Keratinocyte (primary cell): ENCODE measurements at regions not wholly inside any gene's neighbourhood (a gene's known extent, or its start where the extent isn't known, plus 50 kb on each side); places are given as distances from the start of the nearest gene placed in this dataset.

ENCODE experiments used
- DNase-seq: peaks from one replicate; pipeline ENCODE4 v3.0.0-alpha.2; 2011; ENCODE audit warnings: low read depth, missing footprints, low spot score
- FAIRE-seq: peaks from 2 replicates; lab custom pipeline; 2011; peaks lifted over from hg19 to GRCh38; lab: Jason Lieb, UNC
- H2AFZ ChIP-seq: 2 replicates; pipeline ENCODE4 v1.6.0; 2012; ENCODE audit warnings: low read length, control low read depth, inconsistent platforms; ENCODE audit not compliant: control insufficient read depth
- H3K27ac ChIP-seq: 2 replicates; pipeline ENCODE4 v1.5.1; 2011; ENCODE audit warnings: low read length; ENCODE audit not compliant: control insufficient read depth, insufficient read depth
- H3K27me3 ChIP-seq: 3 replicates; pipeline ENCODE4 v1.6.0; 2011; ENCODE audit warnings: low read length; ENCODE audit not compliant: control insufficient read depth, insufficient read depth; ENCODE audit errors: extremely low read depth
- H3K36me3 ChIP-seq, 2 experiments: 2 replicates in 1 of 2; 3 replicates in 1 of 2; pipeline ENCODE4 v1.5.1; 2011; ENCODE audit warnings: low read length in 2 of 2, mild to moderate bottlenecking in 1 of 2; ENCODE audit not compliant: control insufficient read depth in 2 of 2, insufficient read depth in 2 of 2; ENCODE audit errors: extremely low read depth in 1 of 2
- H3K4me1 ChIP-seq: 3 replicates; pipeline ENCODE4 v1.5.1; 2011; ENCODE audit warnings: low read length; ENCODE audit not compliant: control insufficient read depth, insufficient read depth; ENCODE audit errors: extremely low read depth
- H3K4me2 ChIP-seq: 3 replicates; pipeline ENCODE4 v1.6.0; 2011; ENCODE audit warnings: low read depth, low read length; ENCODE audit not compliant: control insufficient read depth, insufficient read depth; ENCODE audit errors: extremely low read depth
- H3K4me3 ChIP-seq, 3 experiments: fragments of 200-600 bp in 1 of 3; sonication (generic) in 1 of 3; 2 replicates in 2 of 3; 3 replicates in 1 of 3; pipeline ENCODE4 v1.5.1; 2011 to 2016; ENCODE audit warnings: low read length in 3 of 3, mild to moderate bottlenecking in 3 of 3, control low read depth in 2 of 3, inconsistent platforms in 1 of 3, low read depth in 1 of 3, mixed read lengths in 1 of 3, mixed run types in 1 of 3, moderate library complexity in 1 of 3; ENCODE audit not compliant: control insufficient read depth in 2 of 3, insufficient read depth in 2 of 3; ENCODE audit errors: extremely low read depth in 1 of 3
- H3K79me2 ChIP-seq: 2 replicates; pipeline ENCODE4 v1.6.0; 2012; ENCODE audit warnings: low read length; ENCODE audit not compliant: control insufficient read depth, insufficient read depth
- H3K9ac ChIP-seq: 3 replicates; pipeline ENCODE4 v1.6.0; 2011; ENCODE audit warnings: low read length; ENCODE audit not compliant: control insufficient read depth, insufficient read depth; ENCODE audit errors: extremely low read depth
- H3K9me1 ChIP-seq: 3 replicates; pipeline ENCODE4 v1.6.0; 2011; ENCODE audit warnings: low read length; ENCODE audit not compliant: control insufficient read depth, insufficient read depth; ENCODE audit errors: extremely low read depth
- H3K9me3 ChIP-seq: 2 replicates; pipeline ENCODE4 v1.5.1; 2012; ENCODE audit warnings: low read depth, low read length; ENCODE audit not compliant: control insufficient read depth
- H4K20me1 ChIP-seq: 3 replicates; pipeline ENCODE4 v1.6.0; 2011; ENCODE audit warnings: low read length; ENCODE audit not compliant: control insufficient read depth, insufficient read depth; ENCODE audit errors: extremely low read depth
- EZH2 ChIP-seq: IDR thresholded peaks from one replicate; pipeline ENCODE4 v1.6.1; 2012; ENCODE audit warnings: inconsistent platforms, mild to moderate bottlenecking, low read length, moderate library complexity
- dilution Hi-C: fragments of 300-500 bp; cut with MboI; formaldehyde crosslinking; loops from one replicate; pipeline ENCODE4 v1.7.0; 2020; ENCODE audit warnings: low sequenced_read_pairs; ENCODE audit not compliant: extremely low pct_ligation_motif_present
- TF ChIP-seq, protein P1 (sequence below), 3 experiments: IDR thresholded peaks in 1 of 3; conservative IDR thresholded peaks in 1 of 3; optimal IDR thresholded peaks in 1 of 3; 2 replicates in 2 of 3; 3 replicates in 1 of 3; pipeline versions ENCODE3 to v1.5.1; 2011; ENCODE audit warnings: low read length in 3 of 3, mild to moderate bottlenecking in 3 of 3, moderate library complexity in 2 of 3, control low read depth in 1 of 3, inconsistent platforms in 1 of 3; ENCODE audit not compliant: insufficient read depth in 2 of 3; ENCODE audit errors: extremely low read depth in 1 of 3

DNA sequence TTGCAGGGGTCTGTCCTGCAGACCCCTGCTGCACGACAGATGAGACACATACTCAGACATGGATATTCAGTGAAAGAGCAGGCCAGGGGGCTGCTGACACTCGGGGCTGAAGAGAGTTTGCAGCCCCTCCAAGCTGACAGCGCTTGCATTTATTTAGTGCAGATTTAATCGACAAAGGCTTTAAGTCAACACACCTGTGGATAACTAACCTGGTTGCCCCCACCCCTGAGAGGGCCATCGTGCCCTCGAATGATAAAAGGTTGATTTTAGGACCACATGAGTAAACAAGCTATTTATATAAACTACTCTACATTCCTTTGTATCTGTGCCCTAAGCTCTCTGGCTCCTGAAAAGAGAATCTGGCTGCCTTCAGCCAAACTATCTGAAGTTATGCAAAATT is 708.2 kb upstream of the LRRN3 start:
- no peaks in the 10 kb centered on the region for H3K9me3 ChIP-seq
- H3K27me3 ChIP-seq, result no peaks in the 10 kb centered on the region
- H3K36me3 ChIP-seq, result no peaks in the 10 kb centered on the region
- no peak overlapping the region for H3K27ac ChIP-seq
- peaks cover 20% of the 10 kb centered on the region for H3K4me1 ChIP-seq
- H3K9ac ChIP-seq, result no peak overlapping the region
- dilution Hi-C loops, result no loop called here
- H3K4me3 ChIP-seq, result no peak overlapping the region
- no peak overlapping the region for H3K4me2 ChIP-seq
- TF ChIP-seq, protein P1, sequence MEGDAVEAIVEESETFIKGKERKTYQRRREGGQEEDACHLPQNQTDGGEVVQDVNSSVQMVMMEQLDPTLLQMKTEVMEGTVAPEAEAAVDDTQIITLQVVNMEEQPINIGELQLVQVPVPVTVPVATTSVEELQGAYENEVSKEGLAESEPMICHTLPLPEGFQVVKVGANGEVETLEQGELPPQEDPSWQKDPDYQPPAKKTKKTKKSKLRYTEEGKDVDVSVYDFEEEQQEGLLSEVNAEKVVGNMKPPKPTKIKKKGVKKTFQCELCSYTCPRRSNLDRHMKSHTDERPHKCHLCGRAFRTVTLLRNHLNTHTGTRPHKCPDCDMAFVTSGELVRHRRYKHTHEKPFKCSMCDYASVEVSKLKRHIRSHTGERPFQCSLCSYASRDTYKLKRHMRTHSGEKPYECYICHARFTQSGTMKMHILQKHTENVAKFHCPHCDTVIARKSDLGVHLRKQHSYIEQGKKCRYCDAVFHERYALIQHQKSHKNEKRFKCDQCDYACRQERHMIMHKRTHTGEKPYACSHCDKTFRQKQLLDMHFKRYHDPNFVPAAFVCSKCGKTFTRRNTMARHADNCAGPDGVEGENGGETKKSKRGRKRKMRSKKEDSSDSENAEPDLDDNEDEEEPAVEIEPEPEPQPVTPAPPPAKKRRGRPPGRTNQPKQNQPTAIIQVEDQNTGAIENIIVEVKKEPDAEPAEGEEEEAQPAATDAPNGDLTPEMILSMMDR (optimal IDR thresholded peaks at IDR 0.05 in 1 of 3, IDR thresholded peaks at IDR 0.05 in 1 of 3, conservative IDR thresholded peaks at IDR 0.05 in 1 of 3; ENCODE audit: extremely low read depth in 1 of 3, insufficient read depth in 2 of 3, low read length in 3 of 3), result no peak
- no peak for TF ChIP-seq EZH2
- no peak overlapping the region for H2AFZ ChIP-seq
- H4K20me1 ChIP-seq, result no peaks in the 10 kb centered on the region
- DNase-seq (no peak), FAIRE-seq (no peak)
- H3K9me1 ChIP-seq, result no peaks in the 10 kb centered on the region
- no peaks in the 10 kb centered on the region for H3K79me2 ChIP-seq

DNA sequence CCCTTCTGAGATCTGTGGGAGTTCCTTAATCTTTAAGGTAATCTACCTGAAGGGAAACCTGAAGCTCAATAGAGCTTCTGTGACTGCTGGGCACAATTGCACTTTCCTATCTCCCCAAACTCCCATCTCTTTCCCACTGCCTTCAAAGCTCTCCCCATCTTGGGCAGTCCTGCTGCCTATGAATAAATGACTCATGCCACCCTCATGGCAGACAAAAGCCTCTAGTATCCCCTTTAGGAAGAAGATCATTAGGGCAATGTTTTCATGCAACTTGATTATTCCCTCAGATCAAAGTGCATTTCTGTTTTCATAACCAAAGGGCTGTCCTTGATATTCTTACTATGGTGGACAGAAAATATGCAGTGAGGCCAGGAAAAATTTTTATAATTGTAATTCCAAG is 704.9 kb upstream of the LRRN3 start:
- H3K27me3 ChIP-seq, result no peaks in the 10 kb centered on the region
- no peaks in the 10 kb centered on the region for H4K20me1 ChIP-seq
- H3K9me3 ChIP-seq, result no peaks in the 10 kb centered on the region
- no peak overlapping the region for H3K9ac ChIP-seq
- DNase-seq (no peak), FAIRE-seq (peak; percentile 29)
- TF ChIP-seq EZH2, result no peak
- TF ChIP-seq, protein P1 (optimal IDR thresholded peaks at IDR 0.05 in 1 of 3, IDR thresholded peaks at IDR 0.05 in 1 of 3, conservative IDR thresholded peaks at IDR 0.05 in 1 of 3; ENCODE audit: extremely low read depth in 1 of 3, insufficient read depth in 2 of 3, low read length in 3 of 3), result no peak
- dilution Hi-C loops, result no loop called here
- peak overlapping the region; percentile 69 for H2AFZ ChIP-seq
- no peak overlapping the region for H3K4me3 ChIP-seq
- peak overlapping the region; percentile 24 for H3K27ac ChIP-seq
- no peaks in the 10 kb centered on the region for H3K9me1 ChIP-seq
- no peaks in the 10 kb centered on the region for H3K36me3 ChIP-seq
- H3K4me1 ChIP-seq, result peaks cover 32% of the 10 kb centered on the region
- H3K79me2 ChIP-seq, result no peaks in the 10 kb centered on the region
- no peak overlapping the region for H3K4me2 ChIP-seq
